ENCODE measurements at regions not wholly inside any gene's neighbourhood (a gene's known extent, or its start where the extent isn't known, plus 50 kb on each side); places are given as distances from the start of the nearest gene placed in this dataset.

GRCh38 chr20:6668546-6668945 lies 98.9 kb upstream of the BMP2 start:
- Histone ChIP-seq H3K9me3 (no peaks in the 10 kb centered on the region), H3K27me3 (no peaks in the 10 kb centered on the region), H3K36me3 (no peaks in the 10 kb centered on the region), H3K4me1 (peaks cover 0 to 3% (median under 1%) of the 10 kb centered on the region in 4 donors), H3K4me3 (no peak overlapping the region), H3K27ac (no peak overlapping the region)
- intact Hi-C loops (cut with DNase I; ENCODE audit: low total_unique reads): no loop called here
- TF ChIP-seq POLR2A (IDR thresholded peaks at IDR 0.05) (no peak), CTCF (IDR thresholded peaks at IDR 0.05) (no peak), POLR2AphosphoS5 (IDR thresholded peaks at IDR 0.05) (no peak), EP300 (IDR thresholded peaks at IDR 0.05) (no peak)
- DNase-seq: no peak

- H3K4me1 ChIP-seq: peaks cover under 1 to 14% (median 4%) of the 10 kb centered on the region in 4 donors
- H3K27me3 ChIP-seq: no peaks in the 10 kb centered on the region
- intact Hi-C loops (cut with DNase I; ENCODE audit: low total_unique reads): no loop called here
- H3K9me3 ChIP-seq: no peaks in the 10 kb centered on the region
- DNase-seq: no peak
- no peaks in the 10 kb centered on the region for H3K36me3 ChIP-seq
- H3K4me3 ChIP-seq: no peak overlapping the region
- no peak for TF ChIP-seq POLR2AphosphoS5 (IDR thresholded peaks at IDR 0.05)
- no peak for TF ChIP-seq CTCF (IDR thresholded peaks at IDR 0.05)
- no peak for TF ChIP-seq POLR2A (IDR thresholded peaks at IDR 0.05)
- 60 to 74% (median 66%) methylated on average over 5 of the region's 5 CpGs for WGBS, 5 donors
- H3K27ac ChIP-seq: no peak overlapping the region
Measured at GRCh38 chr20:6665621-6666355, 101.7 kb upstream of the BMP2 start.

- no peak overlapping the region for H3K27ac ChIP-seq
- intact Hi-C loops (cut with DNase I; ENCODE audit: low total_unique reads): no loop called here
- no peak for TF ChIP-seq EP300 (IDR thresholded peaks at IDR 0.05)
- no peak for TF ChIP-seq CTCF (IDR thresholded peaks at IDR 0.05)
- no peak for TF ChIP-seq POLR2A (IDR thresholded peaks at IDR 0.05)
- TF ChIP-seq POLR2AphosphoS5 (IDR thresholded peaks at IDR 0.05): no peak
- H3K4me1 ChIP-seq: peaks cover 3 to 14% (median 5%) of the 10 kb centered on the region in 4 donors
- no peak for DNase-seq
- 71 to 93% (median 82%) methylated on average over 1 of the region's 1 CpG for WGBS, 5 donors
- no peaks in the 10 kb centered on the region for H3K27me3 ChIP-seq
- no peak overlapping the region for H3K4me3 ChIP-seq
- no peaks in the 10 kb centered on the region for H3K36me3 ChIP-seq
- H3K9me3 ChIP-seq: no peaks in the 10 kb centered on the region
Measured at GRCh38 chr20:6665161-6665560, 102.3 kb upstream of the BMP2 start.

- Histone ChIP-seq H3K9me3 (no peaks in the 10 kb centered on the region), H3K4me3 (no peak overlapping the region), H3K4me1 (peaks cover 3 to 14% (median 5%) of the 10 kb centered on the region in 4 donors), H3K36me3 (no peaks in the 10 kb centered on the region), H3K27ac (no peak overlapping the region), H3K27me3 (no peaks in the 10 kb centered on the region)
- TF ChIP-seq EP300 (IDR thresholded peaks at IDR 0.05) (no peak), CTCF (IDR thresholded peaks at IDR 0.05) (no peak), POLR2AphosphoS5 (IDR thresholded peaks at IDR 0.05) (no peak), POLR2A (IDR thresholded peaks at IDR 0.05) (no peak)
- whole genome bisulfite sequencing, 5 donors: 88 to 95% (median 92%) methylated on average over 1 of the region's 1 CpG
- intact Hi-C loops (cut with DNase I; ENCODE audit: low total_unique reads): no loop called here
- no peak for DNase-seq
Measured at GRCh38 chr20:6664574-6664973, 102.9 kb upstream of the BMP2 start.
